HG03103 (cell line): ENCODE measurements at regions not wholly inside any gene's neighbourhood (a gene's known extent, or its start where the extent isn't known, plus 50 kb on each side); places are given as distances from the start of the nearest gene placed in this dataset.

Source experiments
- ATAC-seq: cut with Tn5 transposase; IDR thresholded peaks from one replicate; pipeline ENCODE4 v1.9.1; 2021; ENCODE audit warnings: low read depth; ENCODE audit not compliant: unreplicated experiment

DNA sequence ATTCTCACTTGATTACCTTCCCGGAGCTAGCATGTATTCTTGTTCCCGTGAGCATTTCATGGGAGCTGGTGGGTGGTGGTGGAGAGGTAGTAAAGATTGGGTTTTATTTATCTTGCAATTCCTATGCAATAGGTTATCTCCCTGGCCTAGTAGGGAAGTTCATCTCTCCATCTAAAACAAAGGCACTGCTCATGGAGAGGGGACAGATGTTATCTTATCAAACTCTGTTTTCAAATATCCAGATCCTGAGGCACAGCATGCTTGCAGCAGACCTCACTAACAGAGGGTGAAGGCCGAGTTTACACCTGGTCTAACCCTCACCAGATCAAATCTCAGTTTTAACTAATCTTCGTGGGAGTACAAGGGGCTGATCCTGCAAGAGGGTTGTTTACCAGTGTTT, 98.9 kb downstream of the CYRIA start:
- no peak for ATAC-seq

DNA sequence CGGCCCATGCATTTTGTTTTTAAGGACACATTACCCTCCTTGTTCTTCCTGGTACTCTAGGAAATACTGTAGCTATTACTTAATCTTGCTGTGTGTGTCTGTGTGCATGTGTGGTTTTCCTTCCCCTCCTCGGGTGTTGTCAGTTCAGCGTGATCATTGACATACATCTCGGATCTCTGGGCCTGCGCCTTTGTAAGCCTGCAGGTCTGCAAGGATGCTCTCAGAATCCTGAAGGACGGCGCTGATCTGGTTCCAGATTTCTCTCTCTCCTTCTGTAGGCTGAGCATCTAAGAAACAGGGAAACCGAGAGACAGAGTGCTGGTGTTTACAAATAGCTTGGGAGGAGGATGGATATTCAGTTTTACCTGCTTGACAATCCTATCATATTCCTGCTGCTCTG, 100.2 kb downstream of the CYRIA start:
- no peak for ATAC-seq

DNA sequence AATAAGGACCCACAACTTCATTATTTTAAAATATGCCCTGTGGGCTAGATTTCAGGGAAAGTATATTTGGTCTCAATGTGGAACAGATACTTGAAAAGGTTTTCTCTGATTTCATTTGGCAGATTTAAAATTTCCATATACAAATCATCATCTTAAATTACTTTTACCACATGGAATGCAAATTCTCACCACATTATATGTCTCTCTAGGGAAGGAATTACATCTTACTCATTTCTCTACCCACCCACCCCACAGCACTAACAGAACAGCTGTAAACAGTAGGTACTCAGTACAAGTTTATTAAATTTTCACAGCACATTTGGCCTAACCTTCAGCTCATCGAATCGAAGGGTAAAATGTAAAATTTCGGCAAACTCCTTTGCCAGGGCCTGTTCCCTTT, 104.0 kb downstream of the CYRIA start:
- no peak for ATAC-seq

DNA sequence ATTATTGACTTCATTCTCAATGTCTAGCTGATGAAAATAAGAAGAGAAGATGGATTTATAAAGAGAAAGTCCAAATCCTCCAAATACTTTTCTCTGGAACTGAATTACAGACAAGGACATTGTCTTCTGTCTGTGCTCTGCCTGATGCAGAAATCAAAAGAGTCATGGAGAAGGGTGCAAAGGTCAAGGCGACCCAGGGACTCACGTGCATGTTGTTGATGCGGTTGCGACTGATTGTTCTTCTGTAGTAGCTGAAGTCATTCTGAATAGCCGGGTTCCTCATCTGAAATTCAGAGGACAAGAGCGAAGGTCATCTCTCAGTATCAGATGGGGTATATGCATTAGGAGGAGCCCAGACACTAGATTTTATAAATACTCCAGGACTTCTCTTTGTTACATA, 104.4 kb downstream of the CYRIA start:
- no peak for ATAC-seq

DNA sequence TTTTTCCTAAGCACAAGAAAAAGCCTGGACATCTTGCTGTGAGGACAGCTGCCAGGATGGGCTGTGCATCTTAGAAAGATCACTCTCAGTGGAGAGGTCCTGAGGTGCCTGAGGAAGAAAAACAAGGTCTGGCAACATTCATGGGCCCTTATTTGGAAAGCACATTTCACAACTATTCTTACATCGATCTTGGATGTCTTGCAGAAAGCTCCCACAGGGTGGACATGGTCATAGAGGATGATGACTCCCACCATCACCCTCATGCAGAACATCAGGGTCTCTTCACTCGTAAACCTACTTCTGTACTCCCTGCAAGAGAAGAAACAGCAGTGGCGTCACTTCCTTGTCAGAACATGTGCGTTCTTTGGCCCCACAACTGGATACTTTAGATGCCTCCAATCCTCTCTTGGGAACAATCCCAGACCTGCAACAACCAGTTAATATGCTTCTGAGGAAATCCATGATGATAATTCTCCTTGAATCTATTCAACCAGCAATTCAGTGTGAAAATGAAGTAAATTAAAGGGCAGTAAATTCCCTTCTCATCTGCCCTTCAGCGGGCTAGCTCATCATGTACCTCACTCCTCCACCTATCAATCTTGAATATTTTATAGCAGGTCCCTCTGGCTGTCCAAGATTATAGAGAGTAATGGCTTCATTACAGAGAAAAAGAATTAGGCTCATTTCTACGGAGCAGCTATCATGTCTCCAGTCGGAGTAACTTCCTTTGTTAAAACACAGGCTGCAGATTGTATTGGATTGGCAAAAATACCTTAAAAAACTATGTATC, 106.2 kb downstream of the CYRIA start:
- no peak for ATAC-seq

DNA sequence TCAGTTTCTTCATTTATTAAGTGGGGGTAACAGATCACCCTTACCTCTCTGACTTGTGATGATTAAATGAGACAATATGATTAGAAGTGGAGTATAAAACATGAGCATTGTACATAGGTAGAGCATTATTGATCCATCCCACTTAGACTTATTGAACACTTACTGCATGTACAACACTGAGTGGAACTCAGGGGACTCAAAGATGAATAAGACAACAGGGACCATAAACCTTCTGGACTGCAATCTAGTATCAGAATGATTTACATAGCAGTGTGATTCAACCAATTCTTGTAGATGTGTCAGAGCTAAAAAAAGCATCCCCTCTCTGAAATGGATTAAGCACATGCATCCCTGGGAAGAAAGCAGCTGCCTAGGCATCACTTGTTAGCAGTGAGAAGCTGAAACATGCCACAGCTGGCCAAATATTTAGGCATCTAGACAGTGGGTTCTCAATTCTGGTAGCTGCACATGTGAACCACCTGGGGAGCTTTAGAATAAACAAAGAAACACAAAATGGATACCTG, 111.5 kb downstream of the CYRIA start:
- ATAC-seq, result no peak

DNA sequence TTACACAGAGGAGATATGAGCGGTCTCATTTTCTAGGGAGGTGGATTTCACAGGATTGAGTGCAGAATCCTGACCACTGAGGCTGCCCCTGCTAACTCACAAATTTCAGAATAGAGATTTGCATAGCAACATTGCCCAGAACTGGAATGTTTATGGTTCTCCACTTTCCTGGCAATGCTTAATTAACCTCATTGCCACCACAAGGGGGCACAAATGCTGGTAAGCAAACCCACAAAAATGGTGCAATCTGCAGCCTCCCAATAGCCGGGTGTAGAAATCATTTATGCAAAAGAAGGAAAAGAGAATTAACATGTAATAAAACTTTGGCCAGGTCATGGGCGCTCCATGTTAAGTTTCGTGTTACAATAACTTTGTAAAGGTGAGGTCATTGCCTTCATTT, 112.4 kb downstream of the CYRIA start:
- no peak for ATAC-seq

DNA sequence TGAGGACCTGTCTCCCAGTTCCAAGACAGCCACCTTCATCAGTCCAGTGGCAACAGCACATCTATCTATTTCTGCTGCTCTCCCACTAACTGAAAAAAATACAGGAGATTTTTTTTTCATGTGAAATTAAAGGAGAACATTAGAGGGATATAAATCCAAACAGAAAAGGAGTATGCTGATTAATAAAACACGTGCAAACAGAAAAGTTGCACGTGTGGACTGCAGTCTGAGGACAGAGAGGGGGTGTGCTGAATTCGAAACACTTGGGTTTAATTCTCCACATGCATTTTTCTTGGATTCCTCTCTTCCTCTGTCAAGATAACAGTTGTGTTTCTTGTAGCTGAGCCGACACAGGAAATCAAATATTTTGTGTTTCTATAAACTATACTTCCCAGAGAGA, 113.4 kb downstream of the CYRIA start:
- no peak for ATAC-seq

DNA sequence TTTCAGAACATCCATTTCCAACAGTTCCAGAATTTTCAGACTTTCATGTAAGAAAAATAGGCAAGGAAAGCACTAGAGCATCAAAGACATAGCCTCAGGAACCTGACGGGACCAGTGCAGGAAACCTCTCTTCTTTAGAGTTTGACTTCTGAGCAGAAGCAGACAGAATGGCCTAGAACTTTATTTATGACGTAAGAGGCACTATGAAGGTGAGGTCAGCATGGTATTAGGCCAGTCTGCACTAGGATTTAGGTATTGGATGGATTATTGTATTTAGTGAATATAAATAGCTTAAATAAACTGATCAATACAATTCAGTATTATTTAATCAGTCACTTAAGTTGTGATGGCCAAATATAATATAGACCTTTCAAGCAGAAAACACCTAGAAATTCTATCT, 117.6 kb downstream of the CYRIA start:
- ATAC-seq, result no peak

DNA sequence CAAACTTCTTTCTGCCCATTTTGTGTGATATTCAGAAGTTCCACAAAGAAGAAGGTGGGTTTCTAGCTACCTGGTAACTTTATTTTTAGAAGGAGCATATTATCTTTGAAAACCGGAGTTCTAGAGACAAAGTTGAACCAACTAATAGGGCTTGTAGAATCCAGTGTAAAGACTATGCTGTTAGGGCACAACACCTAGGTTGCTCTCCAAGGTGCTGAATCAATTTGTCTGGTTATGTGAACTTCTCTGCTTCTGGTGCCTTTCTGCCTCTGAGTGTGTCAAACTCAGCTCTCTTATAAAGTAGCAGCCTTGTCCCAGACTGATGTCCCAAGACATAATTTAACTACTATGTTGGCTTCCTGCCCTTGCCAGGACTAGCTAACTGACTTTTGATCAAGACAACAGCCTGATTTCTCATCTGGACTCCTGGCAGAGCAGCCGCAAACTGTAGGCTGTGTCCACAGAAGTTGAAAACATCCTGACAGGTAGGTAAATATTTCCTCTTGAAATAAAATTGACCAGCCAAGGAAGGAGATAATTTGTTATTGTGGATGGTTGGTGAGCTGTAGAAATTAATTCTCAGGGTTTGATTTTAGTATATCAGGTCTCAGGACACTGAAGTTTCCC, 119.4 kb downstream of the CYRIA start:
- ATAC-seq, result no peak

DNA sequence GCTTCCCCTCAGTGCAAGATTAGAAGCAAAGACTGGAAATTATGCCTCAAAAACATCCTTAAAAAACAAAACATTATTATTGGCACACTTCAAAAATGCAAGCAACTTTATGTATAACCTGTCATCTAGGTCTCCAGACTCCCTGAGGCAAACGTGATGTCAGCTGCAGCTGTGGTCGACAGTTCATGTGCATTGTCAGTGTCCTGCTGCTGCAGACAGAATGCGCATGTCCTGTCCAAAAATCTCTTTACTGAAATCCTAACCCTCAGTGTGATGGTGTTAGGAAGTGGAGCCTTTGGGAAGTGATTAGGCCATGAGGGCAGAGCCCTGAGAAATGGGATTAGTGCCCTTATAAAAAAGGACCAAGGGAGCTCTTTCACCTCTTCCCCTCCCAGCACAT, 126.9 kb downstream of the CYRIA start:
- no peak for ATAC-seq

DNA sequence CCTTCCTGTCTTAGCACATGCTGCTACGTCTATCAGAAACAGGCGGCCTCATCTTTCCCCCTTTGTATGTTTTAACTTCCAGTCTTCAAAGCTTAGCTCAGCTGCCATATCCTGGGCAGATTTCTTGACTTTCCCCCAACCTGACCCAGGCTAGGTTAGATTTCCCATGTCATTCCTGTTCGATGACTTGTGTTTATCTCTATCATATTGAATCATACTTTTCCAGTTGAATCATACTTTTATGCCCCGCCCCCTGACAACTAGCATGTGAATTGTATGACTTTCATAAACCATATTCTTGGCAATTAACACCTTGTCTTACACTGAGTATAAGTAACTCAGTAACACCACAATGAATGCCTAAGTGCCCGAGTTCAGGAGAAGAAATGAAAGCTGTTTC, 128.3 kb downstream of the CYRIA start:
- ATAC-seq, result no peak

DNA sequence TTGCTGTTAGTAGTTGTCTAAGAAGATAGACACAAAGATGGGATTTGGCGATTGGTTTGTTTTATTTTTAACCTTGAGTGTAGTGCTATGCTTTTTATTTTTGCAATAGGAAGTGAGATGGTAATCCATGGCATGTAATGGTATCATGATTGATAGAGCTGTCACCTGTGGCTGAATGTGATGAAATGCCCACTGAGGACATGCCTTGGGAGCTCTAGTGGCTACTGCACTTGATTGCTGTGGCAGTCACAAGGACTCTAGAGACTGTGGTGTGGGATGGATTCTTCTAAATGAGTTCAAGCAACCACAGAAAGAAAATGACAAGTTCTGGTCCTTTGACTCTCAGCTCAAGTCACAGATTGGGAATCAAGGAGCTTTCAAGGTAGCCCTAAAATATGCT, 139.4 kb downstream of the CYRIA start:
- no peak for ATAC-seq

DNA sequence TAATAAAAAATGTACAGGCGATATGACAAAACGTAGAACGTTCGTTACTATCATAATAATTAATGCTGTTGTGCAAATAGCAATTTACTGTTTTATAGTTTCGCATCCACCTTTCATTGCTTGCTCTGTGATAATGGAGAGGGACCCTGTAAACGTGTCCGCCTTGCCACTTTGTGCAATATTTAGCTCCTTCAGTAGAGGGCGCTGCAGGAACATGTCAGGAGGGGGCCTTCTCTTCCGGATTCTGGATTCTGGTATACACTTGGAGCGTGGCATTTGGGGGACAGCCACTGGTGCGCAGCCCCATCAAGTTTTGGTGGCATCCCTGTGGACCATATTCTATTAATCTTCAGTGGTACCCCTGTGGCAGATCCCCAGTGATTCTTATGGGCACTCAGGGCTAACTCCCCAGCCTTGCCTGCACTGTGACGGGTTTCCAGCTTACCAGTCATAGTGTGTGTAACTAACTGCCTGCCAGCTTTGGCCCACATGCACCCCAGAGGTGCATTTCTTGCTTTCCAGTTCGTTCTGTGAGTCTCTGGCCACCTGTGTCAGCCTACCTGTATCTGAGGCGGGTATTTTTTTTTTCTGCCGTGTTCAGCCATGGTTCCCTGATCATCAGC, 140.3 kb downstream of the CYRIA start:
- ATAC-seq, result no peak

DNA sequence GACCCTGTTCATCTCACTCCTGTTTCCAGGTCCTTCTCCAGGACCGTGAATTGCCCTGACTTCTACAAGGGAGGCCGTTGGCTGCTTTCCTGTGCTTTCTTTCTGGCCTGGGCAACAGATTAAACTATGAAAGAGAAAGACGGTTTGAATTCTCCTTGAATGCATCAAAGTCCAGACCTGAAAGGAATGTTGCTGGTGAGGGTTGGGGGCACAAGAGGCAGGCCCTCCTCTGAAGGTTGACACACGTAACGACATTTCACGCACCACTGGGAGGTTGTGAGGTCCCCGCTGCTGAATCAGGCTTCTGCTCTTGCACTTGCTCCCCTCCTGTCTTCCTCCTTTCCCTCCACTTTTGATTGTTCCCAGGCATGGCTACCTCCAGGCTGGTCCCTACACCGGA, 141.9 kb downstream of the CYRIA start:
- ATAC-seq, result no peak

DNA sequence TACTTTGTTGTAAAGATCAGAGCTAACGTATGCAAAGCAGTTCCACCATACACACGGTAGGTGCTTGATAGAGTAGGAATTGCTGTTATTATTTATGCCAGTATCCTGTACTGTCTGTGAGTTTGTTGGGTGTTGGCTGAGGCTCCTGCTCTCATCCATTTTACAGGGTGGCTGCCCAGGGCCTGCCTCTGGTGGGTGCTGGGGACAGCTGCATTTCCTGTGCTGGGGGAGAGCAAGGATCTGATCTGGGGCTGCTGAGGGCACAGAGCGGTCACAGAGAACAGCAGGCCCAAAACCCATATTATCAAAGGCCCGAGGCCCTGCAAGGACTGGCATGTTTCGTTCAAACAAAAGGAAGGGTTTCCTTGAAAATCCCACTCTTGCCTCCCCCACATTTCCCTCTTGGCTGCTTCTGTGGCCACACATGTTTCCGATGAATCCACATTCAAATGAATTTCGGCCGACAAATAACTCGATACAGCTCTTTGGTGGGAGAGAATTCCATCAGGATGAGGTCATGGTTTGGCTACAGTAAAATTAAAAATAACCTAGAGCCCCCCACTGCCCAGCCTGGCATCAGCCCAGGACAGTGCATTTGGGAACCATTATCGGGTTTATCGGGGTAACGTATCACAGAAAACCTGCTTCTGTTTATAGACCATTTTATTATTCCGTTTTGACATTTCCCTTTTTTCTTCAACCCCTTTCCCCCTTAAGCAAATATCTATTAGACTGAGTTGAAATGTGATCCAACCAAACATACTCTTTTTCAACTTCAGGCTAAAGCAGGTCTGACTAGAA, 143.4 kb downstream of the CYRIA start:
- ATAC-seq, result no peak

DNA sequence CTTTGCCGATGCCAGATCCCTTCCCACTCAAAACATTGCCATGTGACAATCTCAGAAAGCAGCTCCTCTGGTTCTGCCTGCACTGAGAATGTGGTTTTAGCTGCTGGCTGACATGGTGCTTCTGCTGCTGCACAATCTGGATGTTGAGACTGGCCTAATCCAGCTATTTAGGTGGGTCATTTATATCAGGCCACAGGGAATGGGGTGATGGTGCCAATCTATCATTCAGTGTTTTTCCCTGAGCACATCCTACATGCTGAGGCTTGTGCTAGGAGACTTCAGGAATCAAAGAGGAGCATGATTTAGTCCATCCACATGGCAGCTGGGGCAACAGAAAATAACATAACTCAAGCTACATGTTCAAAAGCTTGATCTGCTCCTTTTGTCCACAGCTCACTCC, 144.7 kb downstream of the CYRIA start:
- no peak for ATAC-seq

DNA sequence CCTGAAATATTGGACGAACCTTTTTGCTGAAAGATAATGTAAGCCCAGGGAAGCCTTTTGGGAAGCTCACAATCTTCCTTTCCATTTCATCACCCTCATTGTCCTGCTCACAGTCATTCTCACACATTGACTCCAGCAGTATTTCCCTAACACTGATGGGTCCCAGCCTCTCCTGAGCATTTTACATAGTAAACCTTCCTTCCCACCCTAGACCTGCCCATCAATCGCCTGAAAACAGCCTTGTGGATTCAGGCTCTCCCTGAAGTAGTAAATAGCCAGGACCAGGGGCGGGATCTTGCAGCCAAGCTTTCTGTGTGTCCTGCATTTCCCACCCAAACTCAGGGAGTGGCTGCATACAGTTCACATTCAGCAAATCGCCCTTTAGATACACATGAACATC, 149.9 kb downstream of the CYRIA start:
- ATAC-seq, result no peak

DNA sequence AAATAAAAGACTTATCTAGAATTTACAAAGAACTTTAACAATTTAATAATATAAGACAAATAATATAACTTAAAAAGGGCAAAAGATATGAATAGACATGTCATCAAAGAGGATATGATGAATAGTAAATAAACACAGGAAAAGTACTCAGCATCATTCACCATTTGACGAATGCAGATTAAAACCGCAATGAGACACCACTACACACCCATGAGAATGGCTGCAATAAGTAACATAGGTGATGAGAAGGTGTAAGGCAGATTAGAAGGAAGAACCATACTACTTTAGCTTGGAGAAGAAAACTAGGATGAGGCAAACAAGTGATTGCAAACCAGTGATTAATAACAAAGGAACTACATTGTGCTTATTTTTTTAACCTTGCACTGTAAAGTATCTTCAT, 152.0 kb downstream of the CYRIA start:
- no peak for ATAC-seq

DNA sequence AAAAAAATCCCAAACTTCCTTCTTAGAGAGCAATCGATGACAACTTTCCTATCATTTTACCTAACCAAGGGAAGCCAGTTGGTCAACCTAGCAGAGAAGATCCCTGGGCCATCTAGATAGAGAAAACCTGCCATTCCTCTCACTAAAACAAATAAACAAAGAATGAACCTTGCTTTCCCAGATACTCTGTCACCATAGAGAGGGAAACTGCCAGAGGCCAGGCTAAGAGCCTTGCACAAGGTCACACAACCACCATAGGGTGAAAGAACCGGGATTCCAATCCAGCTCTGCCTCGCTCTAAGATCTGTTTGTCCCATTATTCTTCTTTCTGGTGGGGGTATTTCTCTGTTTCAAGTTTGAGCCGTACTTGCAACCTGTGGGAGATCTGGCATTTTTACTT, 154.6 kb downstream of the CYRIA start:
- ATAC-seq, result no peak

DNA sequence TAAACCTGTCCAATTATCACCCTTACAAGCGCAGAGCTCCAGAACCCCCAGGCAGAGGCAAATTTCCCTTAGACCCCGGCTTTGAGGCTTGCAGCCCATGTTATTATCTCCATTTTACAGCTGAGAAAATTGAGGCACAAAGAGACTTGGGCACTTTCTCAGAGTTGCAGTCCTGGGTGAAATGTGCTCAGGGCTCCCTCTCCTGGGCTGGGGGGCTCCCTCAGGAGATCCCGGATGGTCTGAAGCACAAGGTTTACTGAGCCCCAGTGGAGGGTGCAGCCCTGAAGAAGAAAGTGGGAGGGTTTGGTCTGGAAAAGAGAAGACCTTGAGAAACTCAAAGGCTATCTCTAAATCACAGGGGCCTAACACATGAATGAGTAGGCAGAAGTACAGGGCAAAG, 156.6 kb downstream of the CYRIA start:
- ATAC-seq, result no peak
